ENCODE measurements at regions not wholly inside any gene's neighbourhood (a gene's known extent, or its start where the extent isn't known, plus 50 kb on each side); places are given as distances from the start of the nearest gene placed in this dataset.
"Not testable (repeated sequence)": the region's sequence is repeated elsewhere in the genome, so short reads cannot be mapped to it uniquely, and the experiment has no call there.

- TF ChIP-seq POLR2A (IDR thresholded peaks at IDR 0.05; ENCODE audit: low read length): no peak
- no peak for TF ChIP-seq GATA1 (IDR thresholded peaks at IDR 0.05; ENCODE audit: low read depth, low read length)
- DNase-seq: no peak
Observed at GRCh38 chr18:46214435-46214834, 110.2 kb downstream of the HAUS1 start.

DNA sequence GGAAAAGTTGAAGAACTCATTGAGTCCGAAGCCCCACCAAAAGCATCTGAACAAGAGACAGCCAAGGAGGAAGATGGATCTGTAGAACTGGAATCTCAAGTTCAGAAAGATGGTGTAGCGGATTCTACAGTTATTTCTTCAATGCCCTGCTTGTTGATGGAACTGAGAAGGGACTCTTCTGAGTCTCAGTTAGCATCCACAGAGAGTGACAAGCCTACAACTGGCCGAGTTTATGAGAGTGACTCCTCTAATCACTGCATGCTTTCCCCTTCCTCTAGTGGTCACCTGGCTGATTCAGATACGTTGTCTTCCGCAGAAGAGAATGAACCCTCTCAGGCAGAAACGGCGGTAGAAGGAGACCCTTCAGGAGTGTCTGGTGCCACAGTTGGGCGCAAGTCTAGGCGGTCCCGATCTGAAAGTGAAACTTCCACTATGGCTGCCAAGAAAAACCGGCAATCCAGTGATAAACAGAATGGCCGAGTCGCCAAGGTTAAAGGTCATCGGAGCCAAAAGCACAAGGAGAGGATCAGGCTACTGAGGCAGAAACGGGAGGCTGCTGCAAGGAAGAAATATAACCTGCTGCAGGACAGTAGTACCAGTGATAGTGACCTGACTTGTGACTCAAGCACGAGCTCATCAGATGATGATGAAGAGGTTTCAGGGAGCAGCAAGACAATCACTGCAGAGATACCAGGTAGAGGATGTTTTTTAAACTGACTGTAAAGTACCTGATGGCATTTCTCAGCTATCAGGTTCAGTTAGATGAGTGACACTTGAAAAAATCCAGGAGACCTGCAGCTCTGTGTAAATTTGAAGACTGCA lies 111.9 kb downstream of the HAUS1 start:
- DNase-seq: no peak
- TF ChIP-seq GATA1 (IDR thresholded peaks at IDR 0.05; ENCODE audit: low read depth, low read length) (no peak), POLR2A (IDR thresholded peaks at IDR 0.05; ENCODE audit: low read length) (no peak)

DNA sequence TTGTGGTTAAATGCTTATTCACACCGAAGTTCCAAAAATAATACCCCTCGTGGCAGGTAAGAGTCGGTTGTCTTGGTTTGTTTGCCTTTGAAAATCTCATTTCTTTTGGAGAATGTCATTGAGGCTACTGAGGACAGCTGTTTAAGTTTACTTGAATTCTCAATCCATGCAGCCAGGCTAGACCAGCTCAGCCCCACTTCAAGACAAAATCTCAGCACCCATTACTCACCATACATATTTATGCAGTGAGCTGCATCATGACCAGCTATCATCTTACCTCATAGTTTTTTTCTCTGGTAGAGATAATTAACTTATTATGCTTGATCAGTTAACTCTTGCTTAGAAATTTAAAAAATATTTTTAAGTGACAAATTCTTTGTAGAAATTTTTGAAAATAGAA lies 115.9 kb downstream of the HAUS1 start:
- no peak for DNase-seq
- TF ChIP-seq POLR2A (IDR thresholded peaks at IDR 0.05; ENCODE audit: low read length) (no peak), GATA1 (IDR thresholded peaks at IDR 0.05; ENCODE audit: low read depth, low read length) (no peak)

DNA sequence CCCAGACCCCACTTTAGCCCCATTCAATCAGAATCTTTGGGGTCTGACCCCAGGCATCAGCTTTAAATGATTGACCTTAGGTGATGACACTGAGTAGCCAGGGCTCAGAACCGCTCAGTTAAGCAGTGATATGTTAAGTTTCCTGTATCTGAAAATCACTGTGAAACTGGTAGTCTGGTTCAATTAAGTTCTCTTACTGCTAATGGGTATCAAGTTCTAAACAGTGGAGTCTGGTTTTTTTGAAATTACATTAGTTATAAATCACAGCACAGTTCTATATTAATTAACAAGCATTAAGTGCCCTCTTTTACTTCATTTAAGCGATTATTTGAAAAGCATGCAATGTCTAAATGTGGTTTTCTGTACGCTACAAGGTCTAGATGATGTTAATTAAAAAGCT lies 117.9 kb downstream of the HAUS1 start:
- TF ChIP-seq GATA1 (IDR thresholded peaks at IDR 0.05; ENCODE audit: low read depth, low read length) (no peak), POLR2A (IDR thresholded peaks at IDR 0.05; ENCODE audit: low read length) (no peak)
- DNase-seq: no peak

- TF ChIP-seq GATA1 (IDR thresholded peaks at IDR 0.05; ENCODE audit: low read depth, low read length) (no peak), POLR2A (IDR thresholded peaks at IDR 0.05; ENCODE audit: low read length) (peak; percentile 41)
- DNase-seq: peak; percentile 62 to 88
Observed at GRCh38 chr18:46222710-46223360, 118.7 kb downstream of the HAUS1 start.

GRCh38 chr18:46224181-46224775 lies 120.1 kb downstream of the HAUS1 start:
- no peak for DNase-seq

GRCh38 chr18:46226461-46226860 lies 122.3 kb downstream of the HAUS1 start:
- DNase-seq: no peak
- TF ChIP-seq POLR2A (IDR thresholded peaks at IDR 0.05; ENCODE audit: low read length): no peak
- TF ChIP-seq GATA1 (IDR thresholded peaks at IDR 0.05; ENCODE audit: low read depth, low read length): no peak

More at GRCh38 chr18:46224181-46224775, 120.1 kb downstream of the HAUS1 start:
- TF ChIP-seq POLR2A (IDR thresholded peaks at IDR 0.05; ENCODE audit: low read length) (no peak), GATA1 (IDR thresholded peaks at IDR 0.05; ENCODE audit: low read depth, low read length) (no peak)

GRCh38 chr18:46229641-46230040 lies 125.5 kb downstream of the HAUS1 start:
- not testable (repeated sequence) for DNase-seq

DNA sequence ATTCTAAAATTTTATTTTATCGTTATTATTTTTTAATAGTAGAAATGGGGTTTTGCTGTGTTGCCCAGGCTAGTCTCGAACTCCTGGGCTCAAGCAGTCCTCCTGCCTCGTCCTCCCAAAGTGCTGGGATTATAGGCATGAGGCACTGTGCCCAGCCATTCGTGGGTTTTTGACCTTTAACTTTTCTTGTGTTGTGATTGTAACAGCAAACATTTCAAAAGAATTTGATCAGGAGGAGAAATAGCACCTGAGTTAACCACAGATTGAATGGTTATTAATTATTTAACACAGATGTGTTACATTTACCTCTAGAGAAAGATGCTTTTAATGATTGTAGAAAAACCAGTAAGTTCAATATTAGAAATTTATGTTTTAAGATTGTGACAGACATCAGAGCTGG lies 132.0 kb downstream of the HAUS1 start:
- no peak for DNase-seq
- TF ChIP-seq POLR2A (IDR thresholded peaks at IDR 0.05; ENCODE audit: low read length) (no peak), GATA1 (IDR thresholded peaks at IDR 0.05; ENCODE audit: low read depth, low read length) (no peak)

DNA sequence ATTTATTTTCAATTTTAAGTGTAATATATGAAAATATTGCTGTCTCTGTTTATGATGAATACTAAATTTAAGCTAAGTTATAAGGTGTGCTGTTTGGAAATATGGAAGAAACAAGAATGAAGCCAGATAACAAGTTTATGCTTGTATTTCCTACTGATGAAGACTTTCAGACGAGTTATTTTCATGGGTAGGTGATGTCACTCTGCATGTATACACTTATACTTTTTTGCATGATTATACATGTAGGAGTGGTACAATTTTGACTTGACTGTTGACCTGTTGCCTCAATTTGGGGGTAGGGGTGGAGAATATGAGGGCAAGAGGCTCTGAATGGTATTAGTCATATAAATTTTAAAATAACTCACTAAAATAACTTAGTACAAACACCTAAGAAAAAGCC lies 133.7 kb downstream of the HAUS1 start:
- DNase-seq: no peak
- no peak for TF ChIP-seq GATA1 (IDR thresholded peaks at IDR 0.05; ENCODE audit: low read depth, low read length)
- no peak for TF ChIP-seq POLR2A (IDR thresholded peaks at IDR 0.05; ENCODE audit: low read length)

DNA sequence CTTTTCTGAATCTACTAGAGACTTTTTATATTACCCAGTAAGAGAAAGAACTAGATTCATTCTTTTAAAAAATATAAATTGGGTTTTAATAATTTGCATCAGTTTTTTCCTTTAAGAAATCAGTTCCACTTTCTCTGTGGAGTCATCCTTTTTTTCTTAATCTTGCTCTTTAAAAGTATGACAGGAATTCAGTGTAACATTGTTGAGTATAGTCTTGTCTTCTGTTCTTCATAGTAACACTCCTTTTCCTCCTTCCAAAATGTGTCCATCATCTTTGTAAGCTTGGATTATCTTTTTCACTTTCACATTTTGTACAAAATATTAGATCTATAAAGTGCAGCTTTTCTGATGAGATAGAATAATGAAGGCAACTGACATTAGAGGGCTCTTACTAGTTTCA lies 135.4 kb downstream of the HAUS1 start:
- TF ChIP-seq POLR2A (IDR thresholded peaks at IDR 0.05; ENCODE audit: low read length) (no peak), GATA1 (IDR thresholded peaks at IDR 0.05; ENCODE audit: low read depth, low read length) (no peak)
- DNase-seq: no peak

DNA sequence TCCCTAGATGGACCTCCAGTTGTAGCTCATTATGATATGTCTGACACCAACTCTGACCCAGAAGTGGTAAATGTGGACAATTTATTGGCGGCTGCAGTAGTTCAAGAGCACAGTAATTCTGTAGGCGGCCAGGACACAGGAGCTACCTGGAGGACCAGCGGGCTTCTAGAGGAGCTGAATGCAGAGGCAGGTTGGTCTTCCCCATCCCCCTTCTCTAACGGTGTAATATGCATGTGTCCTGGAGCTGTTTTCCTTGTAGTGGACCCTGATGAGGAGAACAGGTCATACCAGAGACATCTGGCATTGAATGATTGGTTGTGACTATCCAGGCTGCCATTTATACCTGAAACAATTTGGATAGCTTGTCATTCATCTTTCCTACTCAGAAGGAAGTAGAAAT lies 135.8 kb downstream of the HAUS1 start:
- TF ChIP-seq GATA1 (IDR thresholded peaks at IDR 0.05; ENCODE audit: low read depth, low read length) (no peak), POLR2A (IDR thresholded peaks at IDR 0.05; ENCODE audit: low read length) (no peak)
- DNase-seq: no peak

- not testable (repeated sequence) for DNase-seq
Observed at GRCh38 chr18:46241393-46241792, 137.2 kb downstream of the HAUS1 start.

GRCh38 chr18:46242183-46242582 lies 138.0 kb downstream of the HAUS1 start:
- TF ChIP-seq POLR2A (IDR thresholded peaks at IDR 0.05; ENCODE audit: low read length) (no peak), GATA1 (IDR thresholded peaks at IDR 0.05; ENCODE audit: low read depth, low read length) (no peak)

DNA sequence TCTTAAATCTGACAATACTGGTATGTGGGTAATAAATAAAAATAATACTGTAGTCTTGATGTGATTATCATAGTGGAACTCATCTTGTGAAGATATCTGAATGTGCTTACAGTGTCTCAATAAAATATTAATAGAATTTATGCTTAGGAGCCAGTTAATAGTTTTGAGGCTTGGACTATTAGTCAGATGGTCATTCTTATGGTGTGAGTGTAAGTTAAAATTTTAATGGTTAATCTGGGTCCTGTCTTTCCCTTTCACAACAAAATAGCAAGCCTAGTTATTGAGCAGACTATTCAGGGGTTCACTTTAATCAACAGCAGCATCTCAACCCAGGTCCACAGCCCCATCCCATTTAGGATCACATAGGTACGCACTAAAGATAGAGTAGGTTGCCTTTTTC lies 138.9 kb downstream of the HAUS1 start:
- DNase-seq: no peak
- no peak for TF ChIP-seq GATA1 (IDR thresholded peaks at IDR 0.05; ENCODE audit: low read depth, low read length)
- TF ChIP-seq POLR2A (IDR thresholded peaks at IDR 0.05; ENCODE audit: low read length): no peak

More at GRCh38 chr18:46242183-46242582, 138.0 kb downstream of the HAUS1 start:
- no peak for DNase-seq

Data from erythroblast (primary cell).